ENCODE measurements at regions not wholly inside any gene's neighbourhood (a gene's known extent, or its start where the extent isn't known, plus 50 kb on each side); places are given as distances from the start of the nearest gene placed in this dataset.

DNA sequence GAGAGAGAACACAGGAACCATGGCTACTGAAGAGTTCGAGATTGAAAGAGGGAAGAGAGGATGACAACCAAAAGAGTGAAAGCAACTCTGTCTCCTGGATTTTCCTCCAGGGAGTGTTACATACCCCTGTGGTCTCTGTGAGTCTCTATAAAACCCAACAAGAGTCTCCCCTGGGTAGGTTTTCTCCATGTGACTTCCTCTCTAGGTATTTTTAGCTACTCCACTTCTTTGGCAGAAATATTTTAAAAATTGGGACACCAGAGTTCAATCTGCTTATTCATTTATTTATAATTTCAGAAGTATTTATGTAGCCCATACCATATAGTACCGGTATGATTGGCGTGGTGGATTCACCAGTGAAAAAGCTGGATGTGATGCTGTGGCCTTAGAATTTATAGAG, 671.7 kb upstream of the NR2F2 start:
- TF ChIP-seq, protein P1, sequence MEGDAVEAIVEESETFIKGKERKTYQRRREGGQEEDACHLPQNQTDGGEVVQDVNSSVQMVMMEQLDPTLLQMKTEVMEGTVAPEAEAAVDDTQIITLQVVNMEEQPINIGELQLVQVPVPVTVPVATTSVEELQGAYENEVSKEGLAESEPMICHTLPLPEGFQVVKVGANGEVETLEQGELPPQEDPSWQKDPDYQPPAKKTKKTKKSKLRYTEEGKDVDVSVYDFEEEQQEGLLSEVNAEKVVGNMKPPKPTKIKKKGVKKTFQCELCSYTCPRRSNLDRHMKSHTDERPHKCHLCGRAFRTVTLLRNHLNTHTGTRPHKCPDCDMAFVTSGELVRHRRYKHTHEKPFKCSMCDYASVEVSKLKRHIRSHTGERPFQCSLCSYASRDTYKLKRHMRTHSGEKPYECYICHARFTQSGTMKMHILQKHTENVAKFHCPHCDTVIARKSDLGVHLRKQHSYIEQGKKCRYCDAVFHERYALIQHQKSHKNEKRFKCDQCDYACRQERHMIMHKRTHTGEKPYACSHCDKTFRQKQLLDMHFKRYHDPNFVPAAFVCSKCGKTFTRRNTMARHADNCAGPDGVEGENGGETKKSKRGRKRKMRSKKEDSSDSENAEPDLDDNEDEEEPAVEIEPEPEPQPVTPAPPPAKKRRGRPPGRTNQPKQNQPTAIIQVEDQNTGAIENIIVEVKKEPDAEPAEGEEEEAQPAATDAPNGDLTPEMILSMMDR (IDR thresholded peaks at IDR 0.05; ENCODE audit: borderline replicate concordance, extremely low read depth, low read length, poor library complexity, severe bottlenecking), result no peak
- TF ChIP-seq EZH2 (IDR thresholded peaks at IDR 0.05; ENCODE audit: borderline replicate concordance, low read depth, low read length, severe bottlenecking), result no peak
